Tibial nerve (tissue), 4 donors: ENCODE measurements at regions not wholly inside any gene's neighbourhood (a gene's known extent, or its start where the extent isn't known, plus 50 kb on each side); places are given as distances from the start of the nearest gene placed in this dataset.
"Not testable (repeated sequence)": the region's sequence is repeated elsewhere in the genome, so short reads cannot be mapped to it uniquely, and the experiment has no call there.

Experiments
- DNase-seq, 2 donors: peaks; one replicate each; pipeline ENCODE4 v3.0.0-alpha.2; 2019; ENCODE audit warnings: low spot score in 2 of 2
- H3K27ac ChIP-seq, 4 donors: fragments of 200-600 bp; sonication (generic) in 3 of 4; one replicate each; pipeline ENCODE4 v1.5.1; 2017 to 2019; ENCODE audit warnings: mild to moderate bottlenecking in 1 of 4
- H3K27me3 ChIP-seq, 2 donors: fragments of 200-600 bp; sonication (generic) in 1 of 2; one replicate each; pipeline versions ENCODE4 v1.5.1 to v1.6.0; 2017 to 2019
- H3K36me3 ChIP-seq, 3 donors: fragments of 200-600 bp; sonication (generic); one replicate each; pipeline ENCODE4 v1.5.1; 2018 to 2019
- H3K4me1 ChIP-seq, 4 donors: fragments of 200-600 bp; sonication (generic) in 3 of 4; one replicate each; pipeline ENCODE4 v1.5.1; 2017 to 2019
- H3K4me3 ChIP-seq, 4 donors: fragments of 200-600 bp; sonication (generic) in 3 of 4; one replicate each; pipeline ENCODE4 v1.5.1; 2017 to 2019; ENCODE audit warnings: mild to moderate bottlenecking in 1 of 4, moderate library complexity in 1 of 4
- H3K9me3 ChIP-seq, 4 donors: fragments of 200-600 bp; sonication (generic) in 3 of 4; one replicate each; pipeline ENCODE4 v1.5.1; 2017 to 2019
- WGBS, 2 donors: methylation state at CpG; one replicate each; pipeline ENCODE4 v1.1.5; 2018; 5-methylcytosine and 5-hydroxymethylcytosine counted together

DNA sequence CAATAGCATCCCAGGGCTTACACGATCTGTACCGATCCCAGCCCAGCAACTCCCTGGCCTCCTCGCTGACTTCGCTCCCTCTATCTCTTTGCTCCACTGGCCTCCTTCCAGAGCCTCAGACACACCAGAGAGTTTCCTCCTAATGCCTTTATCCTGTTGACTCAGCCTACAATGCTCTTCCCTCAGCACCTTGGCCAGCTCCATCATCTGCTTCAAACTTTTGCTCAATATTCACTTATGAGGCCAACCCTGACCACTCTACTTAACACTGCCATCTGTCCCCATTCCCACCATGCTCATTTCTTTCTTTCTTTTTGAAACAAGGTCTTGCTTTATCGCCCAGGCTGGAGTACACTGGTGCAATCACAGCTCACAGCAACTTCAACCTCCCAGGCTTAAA lies 180.9 kb downstream of the CEP170 start:
- not testable (repeated sequence) for H3K36me3 ChIP-seq, H3K4me3 ChIP-seq, DNase-seq, H3K27me3 ChIP-seq, H3K27ac ChIP-seq, H3K9me3 ChIP-seq, H3K4me1 ChIP-seq
- 92 to 95% methylated on average over 1 of the region's 5 CpGs for WGBS, 2 donors

DNA sequence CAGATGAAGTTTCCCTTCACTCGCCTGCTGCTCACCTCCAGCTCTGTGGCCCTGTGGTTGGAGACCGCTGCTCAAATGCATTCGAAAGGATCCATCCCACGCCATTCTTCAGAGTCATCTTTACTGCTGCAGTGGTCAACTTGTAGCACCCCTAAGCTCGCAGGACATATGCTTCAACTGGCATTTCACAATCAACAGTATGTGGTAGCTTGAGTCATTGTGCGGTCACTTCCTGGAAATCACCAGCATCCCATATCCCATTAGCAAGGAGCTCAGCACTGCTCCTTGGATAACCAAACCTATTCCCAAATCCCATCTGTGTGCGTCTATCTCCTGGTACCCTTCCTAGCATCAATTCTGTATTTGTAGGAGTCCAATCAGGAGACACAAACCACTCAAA lies 188.0 kb downstream of the CEP170 start:
- WGBS, 2 donors = 97 to 100% methylated on average over 4 to 6 of the region's 7 CpGs
- H3K27me3 ChIP-seq, H3K4me3 ChIP-seq, DNase-seq, H3K9me3 ChIP-seq, H3K27ac ChIP-seq, H3K36me3 ChIP-seq, H3K4me1 ChIP-seq: not testable (repeated sequence)

DNA sequence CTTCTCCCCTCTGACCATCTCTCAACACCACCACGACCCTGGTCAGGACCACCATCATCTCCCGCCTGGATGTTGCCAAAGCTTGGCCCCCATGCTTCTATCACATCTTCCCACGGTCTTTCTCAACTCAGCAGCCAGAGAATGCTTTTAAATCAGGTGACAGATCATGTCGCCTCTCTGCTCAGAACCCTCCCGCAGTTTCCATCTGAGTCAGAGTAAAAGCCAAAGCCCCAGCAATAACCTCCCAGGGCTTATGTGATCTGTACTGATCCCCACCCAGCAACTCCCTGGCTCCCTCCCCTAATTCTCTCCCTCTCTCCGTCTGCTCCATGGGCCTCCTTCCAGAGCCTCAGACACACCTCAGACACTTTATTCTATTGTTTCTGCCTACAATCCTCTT lies 193.1 kb downstream of the CEP170 start:
- H3K27ac ChIP-seq, DNase-seq, H3K4me3 ChIP-seq, H3K36me3 ChIP-seq, H3K4me1 ChIP-seq, H3K27me3 ChIP-seq, H3K9me3 ChIP-seq: not testable (repeated sequence)
- 57 to 63% methylated on average over 5 to 6 of the region's 6 CpGs for WGBS, 2 donors

DNA sequence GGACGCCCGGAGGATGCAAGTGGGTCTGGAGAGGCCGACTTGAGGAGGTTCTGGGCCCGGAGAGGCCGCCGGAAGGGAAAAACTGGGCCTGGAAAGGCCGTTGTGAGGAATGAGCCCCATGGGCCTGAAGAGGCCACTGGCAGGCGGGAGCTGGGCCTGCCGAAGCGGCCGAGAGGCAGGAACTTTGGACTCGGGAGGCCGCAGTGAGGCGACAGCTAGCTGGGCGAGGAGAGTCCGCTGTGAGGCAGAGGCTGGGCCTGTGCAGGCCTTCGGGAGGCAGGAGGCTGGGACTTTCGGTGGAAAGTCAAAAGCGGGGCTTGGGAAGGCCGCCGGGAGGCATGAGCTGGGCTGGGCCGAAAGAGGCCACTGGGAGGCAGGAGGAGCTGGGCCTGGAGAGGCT lies 199.6 kb downstream of the CEP170 start:
- not testable (repeated sequence) for H3K27ac ChIP-seq, H3K4me3 ChIP-seq, H3K9me3 ChIP-seq, H3K27me3 ChIP-seq, DNase-seq, H3K36me3 ChIP-seq, H3K4me1 ChIP-seq
- WGBS, 2 donors = 92 to 94% methylated on average over 22 of the region's 22 CpGs

DNA sequence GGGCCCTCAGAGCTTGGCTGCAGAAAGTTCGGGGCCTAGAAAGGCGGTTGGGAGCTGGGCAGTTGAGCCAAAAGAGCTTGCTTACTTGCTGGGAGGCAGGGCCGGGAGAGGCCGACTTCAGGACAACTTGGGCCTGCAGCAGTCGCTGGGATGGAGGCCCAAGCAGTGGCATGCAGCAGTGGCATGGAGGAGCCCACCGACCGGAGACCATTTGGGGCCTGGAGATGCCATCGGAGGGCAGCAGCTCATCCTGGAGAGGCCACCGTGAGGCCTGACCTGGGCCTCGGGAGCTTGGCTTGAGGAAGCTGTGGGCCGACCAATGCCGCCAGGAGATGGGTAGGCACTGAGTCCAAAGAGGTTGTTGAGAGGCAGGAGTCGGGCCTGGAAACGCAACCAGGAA lies 200.0 kb downstream of the CEP170 start:
- not testable (repeated sequence) for H3K4me3 ChIP-seq, H3K36me3 ChIP-seq, DNase-seq, H3K27ac ChIP-seq, H3K9me3 ChIP-seq, H3K27me3 ChIP-seq, H3K4me1 ChIP-seq
- 93 to 98% methylated on average over 14 of the region's 14 CpGs for WGBS, 2 donors

DNA sequence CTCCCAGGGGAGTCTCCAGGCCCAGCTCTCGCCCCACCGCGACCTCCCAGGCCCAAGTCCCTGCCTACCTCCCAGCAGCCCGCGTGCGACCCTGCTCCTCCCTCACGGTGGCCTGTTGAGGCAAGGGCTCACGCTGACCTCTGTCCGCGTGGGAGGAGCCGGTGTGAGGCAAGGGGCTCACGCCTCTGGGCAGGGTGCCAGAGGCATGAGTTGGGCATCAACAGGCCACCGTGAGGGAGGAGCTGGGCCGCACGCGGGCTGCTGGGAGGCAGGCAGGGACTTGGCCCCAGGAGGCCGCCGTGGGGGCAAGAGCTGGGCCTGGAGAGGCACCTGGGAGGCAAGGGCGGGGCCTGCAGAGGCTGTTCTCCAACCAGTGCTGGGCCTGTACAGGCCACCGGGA lies 200.4 kb downstream of the CEP170 start:
- not testable (repeated sequence) for H3K27me3 ChIP-seq, H3K9me3 ChIP-seq, H3K27ac ChIP-seq, DNase-seq, H3K36me3 ChIP-seq, H3K4me3 ChIP-seq, H3K4me1 ChIP-seq
- 89 to 94% methylated on average over 8 to 19 of the region's 20 CpGs for WGBS, 2 donors

DNA sequence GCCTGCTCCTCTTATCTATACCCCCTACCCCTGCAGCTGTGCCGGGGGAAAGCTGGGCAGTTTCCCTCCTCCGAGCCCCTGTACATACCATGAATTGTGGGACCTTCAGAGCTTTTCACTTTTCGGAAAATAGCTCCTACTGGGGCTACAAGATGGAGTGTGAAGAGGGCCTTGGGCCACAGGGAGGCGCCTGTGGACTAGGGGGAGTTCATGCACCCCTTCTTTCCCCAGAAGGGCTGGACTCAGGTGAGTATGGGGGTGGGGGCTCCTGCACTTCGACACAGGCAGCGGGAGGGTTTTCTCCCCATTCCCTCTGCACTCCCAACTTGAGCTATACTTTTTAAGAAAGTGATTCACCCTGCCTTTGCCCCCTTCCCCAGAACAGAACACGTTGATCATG lies 202.0 kb downstream of the CEP170 start:
- H3K4me3 ChIP-seq, H3K36me3 ChIP-seq, H3K4me1 ChIP-seq, H3K27ac ChIP-seq, DNase-seq, H3K27me3 ChIP-seq, H3K9me3 ChIP-seq: not testable (repeated sequence)
- WGBS, 2 donors = 68 to 84% methylated on average over 1 to 3 of the region's 7 CpGs

DNA sequence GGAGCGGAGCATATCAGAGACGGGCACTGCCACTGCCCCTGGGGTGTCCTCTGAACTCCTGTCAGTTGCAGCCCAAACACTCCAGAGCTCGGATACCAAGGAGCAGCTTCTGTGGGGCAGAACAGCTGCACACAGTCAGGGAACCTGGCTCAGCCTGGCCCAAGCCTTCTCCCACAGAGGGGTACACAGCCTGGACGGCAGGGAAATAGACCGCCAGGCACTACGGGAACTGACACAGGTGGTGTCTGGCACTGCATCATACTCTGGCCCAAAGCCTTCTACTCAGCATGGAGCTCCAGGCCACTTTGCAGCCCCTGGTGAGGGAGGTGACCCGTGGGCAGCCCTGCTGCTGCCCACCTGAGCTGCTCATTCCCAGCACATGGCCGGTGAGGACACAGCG lies 204.5 kb downstream of the CEP170 start:
- not testable (repeated sequence) for DNase-seq, H3K4me3 ChIP-seq, H3K27ac ChIP-seq, H3K9me3 ChIP-seq, H3K36me3 ChIP-seq, H3K4me1 ChIP-seq, H3K27me3 ChIP-seq
- 90% methylated on average over 3 of the region's 9 CpGs; no CpG with 5 or more reads in 1 of the 2 donors for WGBS, 2 donors

DNA sequence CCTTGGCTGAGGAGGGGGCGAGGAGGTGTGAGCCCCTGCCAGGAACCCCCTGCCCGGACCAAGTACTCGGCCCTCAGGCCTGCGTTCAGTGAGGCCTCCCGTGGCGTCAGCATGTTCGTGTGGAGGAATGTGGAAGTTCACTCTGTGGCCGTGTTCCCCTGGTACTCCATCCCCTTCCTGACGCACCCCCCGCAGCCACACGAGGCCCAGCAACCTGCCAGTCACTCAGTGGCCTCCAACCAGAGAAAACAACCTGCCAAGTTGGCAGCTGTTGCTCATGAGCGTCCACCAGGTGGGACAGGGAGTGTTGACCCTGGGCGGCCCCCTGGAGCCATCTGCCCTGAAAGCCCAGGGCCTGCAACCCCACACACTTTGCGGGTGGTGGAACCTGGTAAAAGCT lies 205.4 kb downstream of the CEP170 start:
- not testable (repeated sequence) for H3K9me3 ChIP-seq, H3K27me3 ChIP-seq, H3K4me3 ChIP-seq, DNase-seq, H3K4me1 ChIP-seq, H3K36me3 ChIP-seq, H3K27ac ChIP-seq
- WGBS, 2 donors = 83 to 89% methylated on average over 8 to 13 of the region's 14 CpGs

DNA sequence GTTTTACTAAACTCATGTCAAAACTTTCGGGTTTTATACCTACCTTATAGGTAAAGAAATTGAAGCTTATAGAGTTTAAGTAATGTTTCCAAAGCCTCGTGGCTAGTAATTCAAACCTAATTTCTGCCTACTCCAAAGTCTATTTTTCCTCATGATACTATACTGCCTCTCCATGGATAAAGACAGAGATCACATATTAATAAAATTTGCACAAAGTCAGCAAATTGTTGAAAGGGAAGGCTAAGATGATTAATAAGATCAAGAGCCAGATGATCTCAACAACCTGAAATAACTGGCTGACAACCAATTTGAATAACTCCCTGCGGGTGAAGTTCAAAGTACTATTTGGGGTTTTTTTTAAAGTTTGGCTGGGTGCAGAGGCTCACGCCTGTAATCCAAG lies 233.7 kb downstream of the CEP170 start:
- H3K27ac ChIP-seq, H3K4me3 ChIP-seq, H3K9me3 ChIP-seq, H3K4me1 ChIP-seq, H3K36me3 ChIP-seq, H3K27me3 ChIP-seq, DNase-seq: not testable (repeated sequence)
- WGBS, 2 donors = 57 to 74% methylated on average over 4 of the region's 4 CpGs

DNA sequence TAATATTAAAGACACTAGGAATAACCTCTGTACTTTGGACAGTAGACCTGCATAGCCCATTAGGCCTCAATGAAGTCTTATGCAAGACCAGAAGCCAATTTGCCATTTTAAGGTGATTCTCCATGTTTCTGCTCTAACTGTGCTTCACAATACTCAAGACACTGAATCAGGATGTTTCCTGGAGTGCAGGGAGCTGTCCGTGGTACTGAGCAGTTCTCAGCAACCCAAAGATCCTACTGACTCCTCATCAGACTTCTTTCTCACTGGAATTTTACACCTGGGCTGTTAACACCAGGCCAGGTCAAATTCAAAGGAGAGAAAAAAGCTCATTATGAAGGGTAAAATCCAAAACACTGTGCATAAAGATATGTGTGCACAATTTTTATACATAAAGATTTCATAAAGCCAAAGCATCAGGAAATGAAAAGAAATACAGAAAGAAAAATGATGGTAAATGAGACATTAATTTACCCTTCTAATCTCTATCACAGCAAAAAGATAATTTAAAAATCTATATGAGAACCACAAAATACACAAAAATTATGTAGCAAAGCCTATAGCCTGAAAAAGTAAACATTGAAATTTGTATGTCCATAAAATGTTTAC lies 235.9 kb downstream of the CEP170 start:
- not testable (repeated sequence) for H3K4me3 ChIP-seq, H3K4me1 ChIP-seq, H3K27me3 ChIP-seq, H3K9me3 ChIP-seq, H3K27ac ChIP-seq, H3K36me3 ChIP-seq
- peak; percentile 18 to 38 for DNase-seq
- 0 to 14% methylated on average over 1 of the region's 1 CpG for WGBS, 2 donors

DNA sequence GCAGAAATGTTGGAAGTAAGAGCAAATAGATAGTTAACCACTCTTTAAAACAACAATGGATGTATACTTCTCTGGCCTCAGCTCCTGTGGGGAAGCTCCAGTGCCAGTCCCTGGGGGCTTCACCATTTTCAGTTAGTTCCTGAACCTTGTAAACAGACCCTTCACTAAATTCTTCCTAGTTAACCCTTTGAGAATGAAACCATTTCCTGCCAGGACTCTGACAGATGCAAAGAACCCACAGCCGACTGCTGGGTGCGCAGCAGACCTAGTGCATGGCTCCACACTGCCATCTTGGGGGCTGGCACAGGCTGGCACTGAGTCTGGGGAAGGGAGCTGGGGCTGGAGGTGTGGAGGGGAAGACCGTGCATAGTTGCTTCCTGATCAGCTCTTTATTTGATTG lies 244.4 kb downstream of the CEP170 start:
- no CpG with 5 or more reads among the region's 3 CpGs for whole genome bisulfite sequencing, 2 donors
- H3K36me3 ChIP-seq, DNase-seq, H3K9me3 ChIP-seq, H3K27me3 ChIP-seq, H3K4me3 ChIP-seq, H3K4me1 ChIP-seq, H3K27ac ChIP-seq: not testable (repeated sequence)

DNA sequence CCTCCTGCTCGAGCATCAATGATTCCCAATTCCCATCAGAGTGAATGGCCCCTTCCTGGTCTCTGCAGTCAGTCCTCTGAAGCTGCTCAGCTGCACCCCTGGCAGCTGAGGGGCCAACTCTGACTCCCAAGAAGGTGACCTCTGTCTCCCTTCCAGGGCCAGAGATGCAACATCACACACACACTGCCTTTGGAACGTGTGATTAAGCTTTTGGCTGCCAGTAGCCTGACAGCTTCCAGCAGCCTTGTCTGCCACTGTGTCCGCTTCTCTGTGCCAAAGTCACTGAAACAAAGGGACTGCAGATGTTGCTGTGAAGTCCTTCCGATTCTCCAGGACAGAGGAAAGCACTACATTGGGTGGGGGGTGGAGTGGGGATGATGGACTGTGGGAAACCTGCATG lies 254.1 kb downstream of the CEP170 start:
- WGBS, 2 donors = 25 to 30% methylated on average over 3 to 4 of the region's 4 CpGs

DNA sequence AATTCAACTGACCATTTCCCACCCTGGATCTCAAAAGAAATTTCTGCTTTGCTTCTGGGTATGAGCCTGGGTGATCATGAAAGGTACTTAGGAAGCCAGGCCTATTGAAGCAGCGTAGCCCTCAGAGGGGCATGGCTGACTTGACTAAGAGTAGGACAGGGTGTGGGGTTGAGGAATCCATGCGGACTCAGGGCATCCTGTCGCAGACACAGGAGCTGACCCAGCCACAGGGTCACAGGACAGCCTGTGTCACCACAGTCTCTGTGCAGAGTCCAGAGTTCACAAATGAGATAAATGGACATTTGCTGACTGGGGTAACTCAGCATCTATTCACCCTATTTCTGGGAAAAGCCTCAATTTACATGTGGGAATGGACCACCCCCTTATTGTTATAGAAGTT lies 262.3 kb downstream of the CEP170 start:
- H3K27me3 ChIP-seq, H3K4me1 ChIP-seq, H3K36me3 ChIP-seq, H3K27ac ChIP-seq, H3K4me3 ChIP-seq, H3K9me3 ChIP-seq, DNase-seq: not testable (repeated sequence)
- 62 to 78% methylated on average over 3 of the region's 3 CpGs for WGBS, 2 donors

More for the DNA sequence above, 254.1 kb downstream of the CEP170 start:
- not testable (repeated sequence) for H3K9me3 ChIP-seq, H3K36me3 ChIP-seq, H3K27me3 ChIP-seq, DNase-seq, H3K4me1 ChIP-seq, H3K27ac ChIP-seq, H3K4me3 ChIP-seq

DNA sequence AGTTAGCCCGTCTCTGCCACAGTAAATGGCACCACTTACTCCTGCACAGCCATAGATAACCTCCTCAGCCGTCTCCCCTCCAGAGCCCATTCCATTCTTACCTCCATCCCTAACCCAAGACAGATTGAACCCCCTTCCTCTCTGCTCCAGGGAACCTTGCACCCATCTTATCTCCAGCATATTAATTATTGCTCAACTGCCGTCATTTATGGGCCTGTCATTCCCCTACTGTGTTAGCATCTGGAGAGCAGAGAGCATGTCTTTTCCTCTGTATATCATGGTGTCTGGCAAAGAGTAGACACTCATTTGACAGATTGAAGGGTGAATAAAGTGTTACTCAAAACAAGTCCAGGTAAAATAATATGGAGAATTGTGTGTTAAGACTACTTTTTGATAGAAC lies 270.0 kb downstream of the CEP170 start:
- not testable (repeated sequence) for H3K9me3 ChIP-seq, H3K4me3 ChIP-seq, H3K36me3 ChIP-seq, H3K4me1 ChIP-seq, H3K27me3 ChIP-seq, H3K27ac ChIP-seq, DNase-seq
- 92 to 95% methylated on average over 3 of the region's 3 CpGs for WGBS, 2 donors
